ENCODE measurements at regions not wholly inside any gene's neighbourhood (a gene's known extent, or its start where the extent isn't known, plus 50 kb on each side); places are given as distances from the start of the nearest gene placed in this dataset.

- Histone ChIP-seq H3K4me3 (ENCODE audit: low read depth in 1 of 2, low read length in 2 of 2) (no peak overlapping the region), H3K4me1 (ENCODE audit: control insufficient read depth in 2 of 2, insufficient read depth in 2 of 2, low read length in 1 of 2) (no peaks in the 10 kb centered on the region), H3K9me3 (ENCODE audit: control insufficient read depth in 2 of 2, insufficient read depth in 1 of 2, low read depth in 1 of 2, low read length in 1 of 2) (no peaks in the 10 kb centered on the region), H3K36me3 (ENCODE audit: control insufficient read depth in 2 of 2, insufficient read depth in 2 of 2, low read length in 1 of 2) (no peaks in the 10 kb centered on the region), H3K27me3 (ENCODE audit: control insufficient read depth in 1 of 2, insufficient read depth in 2 of 2, low read length in 2 of 2) (no peaks in the 10 kb centered on the region), H3K27ac (ENCODE audit: low read depth in 2 of 2, low read length in 1 of 2) (no peak overlapping the region)
- WGBS, 2 donors: 89 to 97% methylated on average over 7 of the region's 7 CpGs
These were observed 178.7 kb downstream of the RFC3 start for GRCh38 chr13:33996636-33997035.

- Histone ChIP-seq H3K27ac (ENCODE audit: low read depth in 2 of 2, low read length in 1 of 2) (no peak overlapping the region), H3K4me1 (ENCODE audit: control insufficient read depth in 2 of 2, insufficient read depth in 2 of 2, low read length in 1 of 2) (no peaks in the 10 kb centered on the region), H3K27me3 (ENCODE audit: control insufficient read depth in 1 of 2, insufficient read depth in 2 of 2, low read length in 2 of 2) (no peaks in the 10 kb centered on the region), H3K4me3 (ENCODE audit: low read depth in 1 of 2, low read length in 2 of 2) (no peak overlapping the region), H3K36me3 (ENCODE audit: control insufficient read depth in 2 of 2, insufficient read depth in 2 of 2, low read length in 1 of 2) (no peaks in the 10 kb centered on the region), H3K9me3 (ENCODE audit: control insufficient read depth in 2 of 2, insufficient read depth in 1 of 2, low read depth in 1 of 2, low read length in 1 of 2) (no peaks in the 10 kb centered on the region)
- WGBS, 2 donors: 92 to 94% methylated on average over 3 of the region's 3 CpGs
These were observed 179.6 kb downstream of the RFC3 start for GRCh38 chr13:33997574-33997973.

DNA sequence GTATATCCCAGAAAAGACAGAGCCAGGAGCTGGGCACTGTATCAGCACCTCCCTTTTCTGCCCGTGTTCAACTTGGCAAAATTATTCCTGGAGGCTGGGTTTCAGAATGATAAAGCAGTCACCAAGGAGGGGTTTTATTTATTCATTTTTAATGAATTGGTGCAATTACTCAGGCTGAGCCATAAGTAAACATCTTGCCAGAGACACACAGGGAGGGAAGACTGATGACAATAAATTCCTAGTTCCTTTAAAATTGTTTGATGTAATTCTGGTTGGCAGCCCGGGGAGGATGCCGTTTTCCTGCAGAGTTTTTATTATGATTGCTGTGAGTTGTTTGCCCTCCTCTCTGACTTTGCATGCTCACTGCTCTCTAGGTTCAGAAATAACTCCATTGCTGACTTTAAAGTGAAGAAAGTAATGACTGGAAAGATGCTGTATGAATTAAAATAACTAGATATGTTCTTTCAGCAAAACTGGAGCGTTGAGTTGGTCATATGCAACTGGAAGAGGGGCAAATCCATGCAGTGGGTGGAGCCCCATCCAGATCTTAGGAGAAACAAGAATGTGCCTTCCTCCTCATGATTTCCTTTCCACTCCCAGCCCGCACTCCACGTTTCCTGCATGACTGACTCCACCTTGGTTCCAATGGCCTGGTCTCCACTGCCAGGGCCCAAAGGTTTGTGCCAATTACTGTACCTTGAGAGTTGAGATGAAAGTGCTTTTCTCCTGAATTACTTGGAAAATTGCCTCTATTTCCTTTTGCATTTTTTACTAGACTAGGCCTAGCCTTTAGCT lies 182.1 kb downstream of the RFC3 start:
- Histone ChIP-seq H3K4me1 (ENCODE audit: control insufficient read depth in 2 of 2, insufficient read depth in 2 of 2, low read length in 1 of 2) (no peaks in the 10 kb centered on the region), H3K27me3 (ENCODE audit: control insufficient read depth in 1 of 2, insufficient read depth in 2 of 2, low read length in 2 of 2) (no peaks in the 10 kb centered on the region), H3K36me3 (ENCODE audit: control insufficient read depth in 2 of 2, insufficient read depth in 2 of 2, low read length in 1 of 2) (no peaks in the 10 kb centered on the region), H3K4me3 (ENCODE audit: low read depth in 1 of 2, low read length in 2 of 2) (no peak overlapping the region), H3K27ac (ENCODE audit: low read depth in 2 of 2, low read length in 1 of 2) (no peak overlapping the region), H3K9me3 (ENCODE audit: control insufficient read depth in 2 of 2, insufficient read depth in 1 of 2, low read depth in 1 of 2, low read length in 1 of 2) (no peaks in the 10 kb centered on the region)
- 22 to 37% methylated on average over 6 of the region's 6 CpGs for WGBS, 2 donors

DNA sequence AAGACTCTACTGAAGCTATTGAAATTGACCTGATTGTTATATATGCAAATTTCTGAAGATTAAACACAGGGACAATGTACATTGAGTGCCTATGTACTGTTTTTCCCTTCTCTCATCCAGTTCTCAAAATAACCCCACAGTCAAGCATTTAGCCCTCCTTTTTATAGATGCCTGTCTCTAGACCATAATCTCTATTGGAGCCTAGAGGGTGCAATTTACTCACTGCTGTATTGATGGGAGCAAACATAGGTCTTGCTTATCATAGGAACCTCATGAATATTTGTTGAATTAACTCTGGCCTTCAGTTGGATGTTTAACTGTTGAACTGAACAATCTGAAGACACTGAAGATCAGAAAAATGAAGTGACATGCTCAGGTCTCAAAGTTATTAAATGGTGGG lies 183.0 kb downstream of the RFC3 start:
- H3K4me3 ChIP-seq (ENCODE audit: low read depth in 1 of 2, low read length in 2 of 2): no peak overlapping the region
- no peaks in the 10 kb centered on the region for H3K4me1 ChIP-seq (ENCODE audit: control insufficient read depth in 2 of 2, insufficient read depth in 2 of 2, low read length in 1 of 2)
- no peaks in the 10 kb centered on the region for H3K36me3 ChIP-seq (ENCODE audit: control insufficient read depth in 2 of 2, insufficient read depth in 2 of 2, low read length in 1 of 2)
- no peak overlapping the region for H3K27ac ChIP-seq (ENCODE audit: low read depth in 2 of 2, low read length in 1 of 2)
- H3K27me3 ChIP-seq (ENCODE audit: control insufficient read depth in 1 of 2, insufficient read depth in 2 of 2, low read length in 2 of 2): no peaks in the 10 kb centered on the region
- no peaks in the 10 kb centered on the region for H3K9me3 ChIP-seq (ENCODE audit: control insufficient read depth in 2 of 2, insufficient read depth in 1 of 2, low read depth in 1 of 2, low read length in 1 of 2)

DNA sequence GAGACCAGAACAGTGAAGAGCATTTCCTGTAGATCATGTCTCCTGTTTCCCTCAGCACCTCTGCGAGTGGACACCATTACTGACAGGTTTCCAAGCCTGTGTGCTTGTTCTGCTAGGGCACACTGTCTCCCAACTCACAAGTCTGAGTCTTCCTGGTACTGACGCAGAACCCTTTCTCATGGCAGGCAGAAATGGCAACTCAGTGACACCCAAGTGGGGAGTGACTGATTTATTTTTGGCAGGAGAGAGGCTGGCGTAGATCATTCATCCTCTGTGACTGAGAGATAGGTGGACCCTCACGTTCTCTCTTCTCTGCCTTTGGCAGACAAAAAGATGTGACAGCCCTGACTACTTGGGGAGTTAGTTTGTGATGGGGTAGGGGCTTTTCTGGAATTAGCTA lies 183.4 kb downstream of the RFC3 start:
- Histone ChIP-seq H3K9me3 (ENCODE audit: control insufficient read depth in 2 of 2, insufficient read depth in 1 of 2, low read depth in 1 of 2, low read length in 1 of 2) (no peaks in the 10 kb centered on the region), H3K4me1 (ENCODE audit: control insufficient read depth in 2 of 2, insufficient read depth in 2 of 2, low read length in 1 of 2) (no peaks in the 10 kb centered on the region), H3K27me3 (ENCODE audit: control insufficient read depth in 1 of 2, insufficient read depth in 2 of 2, low read length in 2 of 2) (no peaks in the 10 kb centered on the region), H3K4me3 (ENCODE audit: low read depth in 1 of 2, low read length in 2 of 2) (no peak overlapping the region), H3K36me3 (ENCODE audit: control insufficient read depth in 2 of 2, insufficient read depth in 2 of 2, low read length in 1 of 2) (no peaks in the 10 kb centered on the region), H3K27ac (ENCODE audit: low read depth in 2 of 2, low read length in 1 of 2) (no peak overlapping the region)
- 91 to 94% methylated on average over 4 of the region's 4 CpGs for WGBS, 2 donors

GRCh38 chr13:34002141-34002540 lies 184.2 kb downstream of the RFC3 start:
- Histone ChIP-seq H3K9me3 (ENCODE audit: control insufficient read depth in 2 of 2, insufficient read depth in 1 of 2, low read depth in 1 of 2, low read length in 1 of 2) (no peaks in the 10 kb centered on the region), H3K4me1 (ENCODE audit: control insufficient read depth in 2 of 2, insufficient read depth in 2 of 2, low read length in 1 of 2) (no peaks in the 10 kb centered on the region), H3K36me3 (ENCODE audit: control insufficient read depth in 2 of 2, insufficient read depth in 2 of 2, low read length in 1 of 2) (no peaks in the 10 kb centered on the region), H3K4me3 (ENCODE audit: low read depth in 1 of 2, low read length in 2 of 2) (no peak overlapping the region), H3K27me3 (ENCODE audit: control insufficient read depth in 1 of 2, insufficient read depth in 2 of 2, low read length in 2 of 2) (no peaks in the 10 kb centered on the region), H3K27ac (ENCODE audit: low read depth in 2 of 2, low read length in 1 of 2) (no peak overlapping the region)
- WGBS, 2 donors: 63 to 81% methylated on average over 1 of the region's 1 CpG

DNA sequence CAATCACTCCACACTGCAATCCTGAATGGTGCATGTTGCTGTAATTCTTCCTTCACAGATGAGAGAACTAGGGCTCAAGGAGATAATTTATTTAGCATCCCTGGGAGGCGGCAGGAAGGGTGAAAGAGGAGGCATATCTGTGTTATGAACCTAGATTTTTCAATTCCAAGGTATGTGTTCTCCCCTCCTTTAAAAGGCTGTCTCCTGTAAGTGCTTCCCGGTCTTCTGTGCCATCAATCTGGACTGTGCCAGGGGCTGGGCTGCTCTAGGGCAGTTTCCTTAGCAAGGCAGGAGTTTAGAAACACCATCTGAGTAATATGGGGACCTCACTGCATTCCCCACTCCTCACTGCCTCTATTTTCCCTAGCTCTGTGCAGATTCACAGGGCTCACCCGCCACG lies 185.0 kb downstream of the RFC3 start:
- no peak overlapping the region for H3K27ac ChIP-seq (ENCODE audit: low read depth in 2 of 2, low read length in 1 of 2)
- H3K27me3 ChIP-seq (ENCODE audit: control insufficient read depth in 1 of 2, insufficient read depth in 2 of 2, low read length in 2 of 2): no peaks in the 10 kb centered on the region
- WGBS, 2 donors: 89 to 92% methylated on average over 4 of the region's 4 CpGs
- H3K4me1 ChIP-seq (ENCODE audit: control insufficient read depth in 2 of 2, insufficient read depth in 2 of 2, low read length in 1 of 2): no peaks in the 10 kb centered on the region
- H3K9me3 ChIP-seq (ENCODE audit: control insufficient read depth in 2 of 2, insufficient read depth in 1 of 2, low read depth in 1 of 2, low read length in 1 of 2): no peaks in the 10 kb centered on the region
- H3K36me3 ChIP-seq (ENCODE audit: control insufficient read depth in 2 of 2, insufficient read depth in 2 of 2, low read length in 1 of 2): no peaks in the 10 kb centered on the region
- H3K4me3 ChIP-seq (ENCODE audit: low read depth in 1 of 2, low read length in 2 of 2): no peak overlapping the region

GRCh38 chr13:34003656-34004055 lies 185.7 kb downstream of the RFC3 start:
- no peaks in the 10 kb centered on the region for H3K9me3 ChIP-seq (ENCODE audit: control insufficient read depth in 2 of 2, insufficient read depth in 1 of 2, low read depth in 1 of 2, low read length in 1 of 2)
- H3K4me1 ChIP-seq (ENCODE audit: control insufficient read depth in 2 of 2, insufficient read depth in 2 of 2, low read length in 1 of 2): no peaks in the 10 kb centered on the region
- H3K36me3 ChIP-seq (ENCODE audit: control insufficient read depth in 2 of 2, insufficient read depth in 2 of 2, low read length in 1 of 2): no peaks in the 10 kb centered on the region
- no peaks in the 10 kb centered on the region for H3K27me3 ChIP-seq (ENCODE audit: control insufficient read depth in 1 of 2, insufficient read depth in 2 of 2, low read length in 2 of 2)
- no peak overlapping the region for H3K27ac ChIP-seq (ENCODE audit: low read depth in 2 of 2, low read length in 1 of 2)
- H3K4me3 ChIP-seq (ENCODE audit: low read depth in 1 of 2, low read length in 2 of 2): no peak overlapping the region
- WGBS, 2 donors: 69 to 81% methylated on average over 4 of the region's 4 CpGs

- no peaks in the 10 kb centered on the region for H3K27me3 ChIP-seq (ENCODE audit: control insufficient read depth in 1 of 2, insufficient read depth in 2 of 2, low read length in 2 of 2)
- no peaks in the 10 kb centered on the region for H3K9me3 ChIP-seq (ENCODE audit: control insufficient read depth in 2 of 2, insufficient read depth in 1 of 2, low read depth in 1 of 2, low read length in 1 of 2)
- H3K4me3 ChIP-seq (ENCODE audit: low read depth in 1 of 2, low read length in 2 of 2): no peak overlapping the region
- H3K27ac ChIP-seq (ENCODE audit: low read depth in 2 of 2, low read length in 1 of 2): no peak overlapping the region
- no peaks in the 10 kb centered on the region for H3K36me3 ChIP-seq (ENCODE audit: control insufficient read depth in 2 of 2, insufficient read depth in 2 of 2, low read length in 1 of 2)
- WGBS, 2 donors: 91 to 93% methylated on average over 14 of the region's 14 CpGs
- H3K4me1 ChIP-seq (ENCODE audit: control insufficient read depth in 2 of 2, insufficient read depth in 2 of 2, low read length in 1 of 2): no peaks in the 10 kb centered on the region
These were observed 186.7 kb downstream of the RFC3 start for GRCh38 chr13:34004676-34005075.

GRCh38 chr13:34006011-34006410 lies 188.1 kb downstream of the RFC3 start:
- WGBS, 2 donors: 75 to 84% methylated on average over 2 of the region's 2 CpGs
- H3K9me3 ChIP-seq (ENCODE audit: control insufficient read depth in 2 of 2, insufficient read depth in 1 of 2, low read depth in 1 of 2, low read length in 1 of 2): no peaks in the 10 kb centered on the region
- no peaks in the 10 kb centered on the region for H3K36me3 ChIP-seq (ENCODE audit: control insufficient read depth in 2 of 2, insufficient read depth in 2 of 2, low read length in 1 of 2)
- no peaks in the 10 kb centered on the region for H3K27me3 ChIP-seq (ENCODE audit: control insufficient read depth in 1 of 2, insufficient read depth in 2 of 2, low read length in 2 of 2)
- no peak overlapping the region for H3K27ac ChIP-seq (ENCODE audit: low read depth in 2 of 2, low read length in 1 of 2)
- no peaks in the 10 kb centered on the region for H3K4me1 ChIP-seq (ENCODE audit: control insufficient read depth in 2 of 2, insufficient read depth in 2 of 2, low read length in 1 of 2)
- no peak overlapping the region for H3K4me3 ChIP-seq (ENCODE audit: low read depth in 1 of 2, low read length in 2 of 2)
